ENCODE measurements at regions not wholly inside any gene's neighbourhood (a gene's known extent, or its start where the extent isn't known, plus 50 kb on each side); places are given as distances from the start of the nearest gene placed in this dataset.

DNA sequence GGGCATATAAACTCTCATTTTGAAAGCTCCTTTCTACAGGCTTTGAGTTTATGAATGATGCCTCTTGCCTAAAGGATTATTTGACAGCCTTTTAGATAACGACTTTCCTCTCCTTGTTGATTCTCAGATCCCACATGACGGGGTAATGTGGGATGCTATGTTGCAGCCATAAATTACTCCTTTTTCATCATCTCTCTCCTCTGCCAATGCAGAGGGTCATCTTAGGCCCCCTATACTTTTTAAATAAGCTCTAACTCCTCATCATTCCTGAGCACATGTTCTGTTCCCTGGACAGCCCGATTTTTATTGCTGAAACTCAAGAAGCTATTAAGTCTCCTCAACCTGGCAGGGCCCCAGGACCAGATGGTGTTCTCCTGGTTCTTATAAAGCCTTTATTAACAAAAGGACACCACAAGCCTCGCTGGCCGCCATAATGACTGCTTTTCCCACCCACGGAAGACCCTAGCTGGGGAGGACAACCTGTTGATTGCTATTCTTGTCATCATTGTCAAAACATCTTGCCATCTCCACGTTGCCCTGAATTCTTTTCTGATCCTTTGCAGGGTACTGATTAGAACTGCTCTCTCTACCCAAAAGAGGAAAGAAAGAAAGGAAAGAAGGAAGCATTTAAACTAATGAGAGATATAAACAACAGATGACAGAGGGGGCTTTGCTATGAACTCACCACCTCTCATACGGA lies 150.7 kb downstream of the DHX15 start:
- no peak for TF ChIP-seq MAX (IDR thresholded peaks at IDR 0.05)
- TF ChIP-seq TEAD4 (IDR thresholded peaks at IDR 0.05; ENCODE audit: low read depth, low read length): no peak
- TF ChIP-seq, protein P1, sequence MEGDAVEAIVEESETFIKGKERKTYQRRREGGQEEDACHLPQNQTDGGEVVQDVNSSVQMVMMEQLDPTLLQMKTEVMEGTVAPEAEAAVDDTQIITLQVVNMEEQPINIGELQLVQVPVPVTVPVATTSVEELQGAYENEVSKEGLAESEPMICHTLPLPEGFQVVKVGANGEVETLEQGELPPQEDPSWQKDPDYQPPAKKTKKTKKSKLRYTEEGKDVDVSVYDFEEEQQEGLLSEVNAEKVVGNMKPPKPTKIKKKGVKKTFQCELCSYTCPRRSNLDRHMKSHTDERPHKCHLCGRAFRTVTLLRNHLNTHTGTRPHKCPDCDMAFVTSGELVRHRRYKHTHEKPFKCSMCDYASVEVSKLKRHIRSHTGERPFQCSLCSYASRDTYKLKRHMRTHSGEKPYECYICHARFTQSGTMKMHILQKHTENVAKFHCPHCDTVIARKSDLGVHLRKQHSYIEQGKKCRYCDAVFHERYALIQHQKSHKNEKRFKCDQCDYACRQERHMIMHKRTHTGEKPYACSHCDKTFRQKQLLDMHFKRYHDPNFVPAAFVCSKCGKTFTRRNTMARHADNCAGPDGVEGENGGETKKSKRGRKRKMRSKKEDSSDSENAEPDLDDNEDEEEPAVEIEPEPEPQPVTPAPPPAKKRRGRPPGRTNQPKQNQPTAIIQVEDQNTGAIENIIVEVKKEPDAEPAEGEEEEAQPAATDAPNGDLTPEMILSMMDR (IDR thresholded peaks at IDR 0.05; ENCODE audit: control extremely low read depth in 1 of 3, insufficient read depth in 1 of 3, low read depth in 1 of 3, low read length in 3 of 3): no peak
- no peak for TF ChIP-seq POLR2A (IDR thresholded peaks at IDR 0.05; ENCODE audit: control extremely low read depth in 1 of 2, low read depth in 2 of 2, low read length in 2 of 2)
- no peak for TF ChIP-seq POLR2AphosphoS5 (IDR thresholded peaks at IDR 0.05; ENCODE audit: low read depth, low read length)
- TF ChIP-seq RAD21 (IDR thresholded peaks at IDR 0.05 in 1 of 2, conservative IDR thresholded peaks at IDR 0.05 in 1 of 2; ENCODE audit: low read depth in 2 of 2, low read length in 2 of 2): no peak
- TF ChIP-seq EP300 (IDR thresholded peaks at IDR 0.05; ENCODE audit: borderline replicate concordance in 1 of 2, low read depth in 2 of 2, low read length in 2 of 2): no peak
- TF ChIP-seq EZH2 (IDR thresholded peaks at IDR 0.05; ENCODE audit: low read depth, low read length, severe bottlenecking): no peak
- no peak for TF ChIP-seq NANOG (IDR thresholded peaks at IDR 0.05; ENCODE audit: insufficient read depth, low read depth, low read length, poor library complexity, severe bottlenecking)
- no peak for TF ChIP-seq PHF8 (conservative IDR thresholded peaks at IDR 0.05; ENCODE audit: low read depth, low read length)
- no peak for TF ChIP-seq JUND (IDR thresholded peaks at IDR 0.05; ENCODE audit: low read length)
- TF ChIP-seq USF2 (IDR thresholded peaks at IDR 0.05; ENCODE audit: low read length): no peak
